Rectal smooth muscle tissue (tissue), 1 donor: ENCODE measurements at regions not wholly inside any gene's neighbourhood (a gene's known extent, or its start where the extent isn't known, plus 50 kb on each side); places are given as distances from the start of the nearest gene placed in this dataset.
"Not testable (repeated sequence)": the region's sequence is repeated elsewhere in the genome, so short reads cannot be mapped to it uniquely, and the experiment has no call there.

Source experiments
- H3K27ac ChIP-seq: one replicate; pipeline ENCODE4 v1.7.0; 2013; ENCODE audit warnings: low read depth, low read length, inconsistent platforms
- H3K27me3 ChIP-seq: one replicate; pipeline ENCODE4 v1.7.0; 2013; ENCODE audit warnings: low read length; ENCODE audit not compliant: control insufficient read depth, insufficient read depth
- H3K36me3 ChIP-seq: one replicate; pipeline ENCODE4 v1.7.0; 2013; ENCODE audit warnings: low read length; ENCODE audit not compliant: control insufficient read depth, insufficient read depth
- H3K4me1 ChIP-seq: one replicate; pipeline ENCODE4 v1.7.0; 2013; ENCODE audit warnings: low read length; ENCODE audit not compliant: control insufficient read depth, insufficient read depth
- H3K4me3 ChIP-seq: one replicate; pipeline ENCODE4 v1.7.0; 2013; ENCODE audit warnings: low read length
- H3K9ac ChIP-seq: one replicate; pipeline ENCODE4 v1.7.0; 2013; ENCODE audit warnings: low read length

- H3K36me3 ChIP-seq = no peaks in the 10 kb centered on the region
- H3K4me3 ChIP-seq = no peak overlapping the region
- H3K27me3 ChIP-seq = no peaks in the 10 kb centered on the region
- no peaks in the 10 kb centered on the region for H3K4me1 ChIP-seq
- H3K9ac ChIP-seq = no peak overlapping the region
- H3K27ac ChIP-seq = no peak overlapping the region
Measured at GRCh38 chr19:34023381-34023780, 148.9 kb upstream of the LSM14A start.

- Histone ChIP-seq H3K27ac (no peak overlapping the region), H3K27me3 (no peaks in the 10 kb centered on the region), H3K36me3 (no peaks in the 10 kb centered on the region), H3K9ac (no peak overlapping the region), H3K4me1 (no peaks in the 10 kb centered on the region), H3K4me3 (no peak overlapping the region)
Measured at GRCh38 chr19:34033880-34034279, 138.4 kb upstream of the LSM14A start.

DNA sequence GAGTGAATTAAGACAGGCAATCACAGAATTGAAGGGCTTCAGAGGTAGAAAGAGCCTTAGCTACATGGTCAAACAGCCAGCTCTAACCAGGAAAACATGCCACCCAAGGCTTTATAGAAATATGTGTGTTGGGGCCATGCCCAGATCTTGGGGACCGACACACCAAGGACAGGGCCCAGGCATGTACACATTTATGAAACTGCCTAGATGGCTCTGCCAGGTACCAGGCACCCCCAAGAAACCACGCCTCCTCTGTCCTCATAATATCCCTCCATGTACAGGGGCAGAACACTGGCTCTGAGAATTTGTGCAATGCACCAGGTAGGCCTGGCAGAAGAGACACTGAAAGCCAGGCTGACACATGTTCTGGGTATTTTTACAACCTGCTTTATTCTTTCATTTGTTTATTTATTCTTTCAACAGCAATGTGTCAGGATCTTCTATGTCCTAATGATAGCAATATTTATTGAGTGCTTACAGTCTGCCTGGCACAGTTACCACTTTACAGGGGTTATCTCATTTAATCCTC, 137.9 kb upstream of the LSM14A start:
- H3K4me1 ChIP-seq = no peaks in the 10 kb centered on the region
- H3K27ac ChIP-seq = no peak overlapping the region
- no peaks in the 10 kb centered on the region for H3K27me3 ChIP-seq
- no peaks in the 10 kb centered on the region for H3K36me3 ChIP-seq
- no peak overlapping the region for H3K4me3 ChIP-seq
- no peak overlapping the region for H3K9ac ChIP-seq

- Histone ChIP-seq H3K27ac (no peak overlapping the region), H3K4me3 (no peak overlapping the region), H3K36me3 (no peaks in the 10 kb centered on the region), H3K9ac (no peak overlapping the region), H3K27me3 (no peaks in the 10 kb centered on the region), H3K4me1 (no peaks in the 10 kb centered on the region)
Measured at GRCh38 chr19:34041925-34042521, 130.3 kb upstream of the LSM14A start.

GRCh38 chr19:34044021-34044420, 128.3 kb upstream of the LSM14A start:
- no peaks in the 10 kb centered on the region for H3K27me3 ChIP-seq
- no peaks in the 10 kb centered on the region for H3K36me3 ChIP-seq
- no peak overlapping the region for H3K9ac ChIP-seq
- H3K4me1 ChIP-seq = no peaks in the 10 kb centered on the region
- no peak overlapping the region for H3K27ac ChIP-seq
- H3K4me3 ChIP-seq = no peak overlapping the region

- H3K27ac ChIP-seq = no peak overlapping the region
- H3K27me3 ChIP-seq = no peaks in the 10 kb centered on the region
- no peaks in the 10 kb centered on the region for H3K4me1 ChIP-seq
- no peak overlapping the region for H3K4me3 ChIP-seq
- no peak overlapping the region for H3K9ac ChIP-seq
- no peaks in the 10 kb centered on the region for H3K36me3 ChIP-seq
Measured at GRCh38 chr19:34049944-34050343, 122.4 kb upstream of the LSM14A start.

GRCh38 chr19:34050430-34050829, 121.9 kb upstream of the LSM14A start:
- not testable (repeated sequence) for H3K4me3 ChIP-seq, H3K27me3 ChIP-seq, H3K36me3 ChIP-seq, H3K4me1 ChIP-seq, H3K27ac ChIP-seq, H3K9ac ChIP-seq

GRCh38 chr19:34051255-34051654, 121.0 kb upstream of the LSM14A start:
- no peak overlapping the region for H3K9ac ChIP-seq
- H3K4me3 ChIP-seq = no peak overlapping the region
- no peaks in the 10 kb centered on the region for H3K4me1 ChIP-seq
- H3K36me3 ChIP-seq = no peaks in the 10 kb centered on the region
- no peak overlapping the region for H3K27ac ChIP-seq
- H3K27me3 ChIP-seq = no peaks in the 10 kb centered on the region

DNA sequence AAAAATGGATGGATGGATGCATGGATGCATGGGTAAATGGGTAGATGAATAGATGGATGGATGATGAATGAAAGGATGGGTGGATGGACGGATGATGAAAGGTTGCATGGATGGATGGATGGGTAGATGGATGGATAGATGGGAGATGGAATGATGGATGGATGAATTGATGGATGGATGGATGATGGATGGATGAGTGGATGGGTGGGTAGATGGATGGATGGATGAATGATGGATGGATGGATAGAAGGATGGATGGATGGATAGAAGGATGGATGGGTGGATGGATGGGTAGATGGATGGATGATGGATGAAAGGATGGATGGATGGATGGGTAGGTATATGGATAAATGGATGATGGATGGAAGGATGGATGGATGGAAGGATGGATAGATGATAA, 115.1 kb upstream of the LSM14A start:
- H3K4me3 ChIP-seq = no peak overlapping the region
- no peak overlapping the region for H3K9ac ChIP-seq
- no peak overlapping the region for H3K27ac ChIP-seq
- no peaks in the 10 kb centered on the region for H3K27me3 ChIP-seq
- no peaks in the 10 kb centered on the region for H3K4me1 ChIP-seq
- no peaks in the 10 kb centered on the region for H3K36me3 ChIP-seq

- Histone ChIP-seq H3K4me1 (no peaks in the 10 kb centered on the region), H3K36me3 (no peaks in the 10 kb centered on the region), H3K27me3 (no peaks in the 10 kb centered on the region), H3K4me3 (no peak overlapping the region), H3K9ac (no peak overlapping the region), H3K27ac (no peak overlapping the region)
Measured at GRCh38 chr19:34066007-34066643, 106.2 kb upstream of the LSM14A start.

DNA sequence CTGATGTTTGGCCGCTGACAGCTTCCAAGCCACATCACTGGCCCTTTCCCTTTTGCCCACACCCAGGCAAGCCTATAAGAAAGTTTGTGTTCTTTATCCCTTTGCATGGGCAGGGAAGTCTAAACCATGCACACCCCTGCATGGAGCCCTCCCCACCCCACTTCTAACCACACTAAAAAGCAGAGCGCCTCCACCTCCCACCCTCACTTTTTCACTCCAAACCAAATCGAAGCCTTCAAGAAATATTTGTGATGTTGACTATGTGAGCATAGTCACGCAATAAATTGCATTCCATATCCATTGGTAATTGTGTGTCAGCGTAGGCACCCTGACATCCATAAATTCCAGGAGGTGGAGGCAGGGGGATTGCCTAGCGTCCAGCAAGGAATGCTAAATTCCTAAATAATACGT, 104.4 kb upstream of the LSM14A start:
- Histone ChIP-seq H3K27me3 (no peaks in the 10 kb centered on the region), H3K27ac (no peak overlapping the region), H3K4me1 (no peaks in the 10 kb centered on the region), H3K9ac (no peak overlapping the region), H3K36me3 (no peaks in the 10 kb centered on the region), H3K4me3 (no peak overlapping the region)

DNA sequence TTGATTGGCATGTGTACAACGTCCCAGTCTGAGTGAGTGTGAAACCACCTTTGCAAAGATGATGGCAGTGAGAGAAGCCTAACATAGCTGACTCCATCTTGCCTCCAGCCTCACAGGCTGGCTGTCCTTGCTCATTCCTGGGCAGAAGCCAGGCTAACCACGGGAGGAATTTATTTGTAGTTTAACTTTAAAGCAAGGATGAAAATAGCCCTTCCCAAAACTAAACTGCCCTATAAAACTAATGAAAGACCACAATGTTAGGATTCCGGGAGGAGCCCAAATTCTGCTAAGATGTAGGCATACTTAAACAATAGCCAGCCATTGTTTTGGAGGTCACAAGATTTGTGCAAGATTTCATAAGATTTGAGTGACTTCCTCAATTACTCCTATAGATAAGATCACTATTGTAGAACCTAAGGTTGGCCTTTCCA, 96.6 kb upstream of the LSM14A start:
- Histone ChIP-seq H3K4me3 (no peak overlapping the region), H3K4me1 (no peaks in the 10 kb centered on the region), H3K36me3 (no peaks in the 10 kb centered on the region), H3K27ac (no peak overlapping the region), H3K9ac (no peak overlapping the region), H3K27me3 (no peaks in the 10 kb centered on the region)
